ENCODE measurements at regions not wholly inside any gene's neighbourhood (a gene's known extent, or its start where the extent isn't known, plus 50 kb on each side); places are given as distances from the start of the nearest gene placed in this dataset.

- DNase-seq (ENCODE audit: low spot score), result no peak
- Histone ChIP-seq H3K27ac (ENCODE audit: low read depth, low read length, poor library complexity, severe bottlenecking) (no peak overlapping the region), H3K9me3 (ENCODE audit: low read length) (no peaks in the 10 kb centered on the region), H3K4me3 (ENCODE audit: low read depth, low read length, poor library complexity, severe bottlenecking) (no peak overlapping the region), H3K36me3 (ENCODE audit: insufficient read depth, low read length) (no peaks in the 10 kb centered on the region), H3K4me2 (ENCODE audit: low read length) (no peak overlapping the region), H3K4me1 (ENCODE audit: insufficient read depth, low read length, poor library complexity, severe bottlenecking) (no peaks in the 10 kb centered on the region), H4K20me1 (ENCODE audit: insufficient read depth, low read length) (no peaks in the 10 kb centered on the region), H3K9me2 (ENCODE audit: insufficient read depth, low read length) (no peaks in the 10 kb centered on the region), H3K79me2 (ENCODE audit: insufficient read depth, low read depth, low read length) (no peaks in the 10 kb centered on the region), H2AFZ (ENCODE audit: low read length) (no peak overlapping the region)
- no peak for TF ChIP-seq CTCF (conservative IDR thresholded peaks at IDR 0.05; ENCODE audit: low read length)
- no peak for TF ChIP-seq EZH2phosphoT487 (IDR thresholded peaks at IDR 0.05; ENCODE audit: borderline replicate concordance, low read depth, low read length)
- BruUV-seq (replicated peaks), result no TSS peak
- CTCF ChIA-PET (ENCODE audit: unreplicated experiment), result no interaction called here
- intact Hi-C loops (cut with micrococcal nuclease; ENCODE audit: unreplicated experiment), result no loop called here
- POLR2A ChIA-PET, result no interaction called here
Measured at GRCh38 chr7:80307227-80307856, 172.7 kb downstream of the GNAI1 start.

GRCh38 chr7:80303315-80303714, 168.7 kb downstream of the GNAI1 start:
- BruUV-seq (replicated peaks), result no TSS peak
- H3K4me1 ChIP-seq (ENCODE audit: insufficient read depth, low read length, poor library complexity, severe bottlenecking), result no peaks in the 10 kb centered on the region
- H3K9me3 ChIP-seq (ENCODE audit: low read length), result no peaks in the 10 kb centered on the region
- no peak overlapping the region for H3K4me3 ChIP-seq (ENCODE audit: low read depth, low read length, poor library complexity, severe bottlenecking)
- H3K4me2 ChIP-seq (ENCODE audit: low read length), result no peak overlapping the region
- no peak for DNase-seq (ENCODE audit: low spot score)
- H3K36me3 ChIP-seq (ENCODE audit: insufficient read depth, low read length), result no peaks in the 10 kb centered on the region
- H4K20me1 ChIP-seq (ENCODE audit: insufficient read depth, low read length), result no peaks in the 10 kb centered on the region
- no peaks in the 10 kb centered on the region for H3K79me2 ChIP-seq (ENCODE audit: insufficient read depth, low read depth, low read length)
- POLR2A ChIA-PET, result no interaction called here
- H3K9me2 ChIP-seq (ENCODE audit: insufficient read depth, low read length), result no peaks in the 10 kb centered on the region
- intact Hi-C loops (cut with micrococcal nuclease; ENCODE audit: unreplicated experiment), result no loop called here
- CTCF ChIA-PET (ENCODE audit: unreplicated experiment), result no interaction called here
- no peak overlapping the region for H3K27ac ChIP-seq (ENCODE audit: low read depth, low read length, poor library complexity, severe bottlenecking)
- no peak for TF ChIP-seq CTCF (conservative IDR thresholded peaks at IDR 0.05; ENCODE audit: low read length)
- H2AFZ ChIP-seq (ENCODE audit: low read length), result no peak overlapping the region

GRCh38 chr7:80302636-80303035, 168.0 kb downstream of the GNAI1 start:
- Histone ChIP-seq H3K4me1 (ENCODE audit: insufficient read depth, low read length, poor library complexity, severe bottlenecking) (no peaks in the 10 kb centered on the region), H3K4me3 (ENCODE audit: low read depth, low read length, poor library complexity, severe bottlenecking) (no peak overlapping the region), H3K79me2 (ENCODE audit: insufficient read depth, low read depth, low read length) (no peaks in the 10 kb centered on the region), H3K4me2 (ENCODE audit: low read length) (no peak overlapping the region), H3K9me3 (ENCODE audit: low read length) (no peaks in the 10 kb centered on the region), H3K9me2 (ENCODE audit: insufficient read depth, low read length) (no peaks in the 10 kb centered on the region), H3K27ac (ENCODE audit: low read depth, low read length, poor library complexity, severe bottlenecking) (no peak overlapping the region), H3K36me3 (ENCODE audit: insufficient read depth, low read length) (no peaks in the 10 kb centered on the region), H4K20me1 (ENCODE audit: insufficient read depth, low read length) (no peaks in the 10 kb centered on the region), H2AFZ (ENCODE audit: low read length) (no peak overlapping the region)
- POLR2A ChIA-PET, result interaction anchor here (0.9 kb wide), 1 partner anchor 24 kb away, joined by 3 read pairs; no protein-coding TSS in a partner anchor
- no TSS peak for BruUV-seq (replicated peaks)
- TF ChIP-seq EZH2phosphoT487 (IDR thresholded peaks at IDR 0.05; ENCODE audit: borderline replicate concordance, low read depth, low read length), result no peak
- no peak for TF ChIP-seq CTCF (conservative IDR thresholded peaks at IDR 0.05; ENCODE audit: low read length)
- DNase-seq (ENCODE audit: low spot score), result no peak
- intact Hi-C loops (cut with micrococcal nuclease; ENCODE audit: unreplicated experiment), result no loop called here
- CTCF ChIA-PET (ENCODE audit: unreplicated experiment), result no interaction called here

Data from OCI-LY7 (cell line).